H1 (cell line): ENCODE measurements at regions not wholly inside any gene's neighbourhood (a gene's known extent, or its start where the extent isn't known, plus 50 kb on each side); places are given as distances from the start of the nearest gene placed in this dataset.

Experiments
- CTCF ChIA-PET: fragments of 300-600 bp; sonication (Branson Sonifier 250); formaldehyde crosslinking; loops from one replicate; lab custom pipeline; 2021; ENCODE audit not compliant: partially characterized antibody; lab: Charles Lee
- POLR2A ChIA-PET: fragments of 300-600 bp; sonication (Branson Sonifier 250); formaldehyde crosslinking; loops from one replicate; lab custom pipeline; 2021; ENCODE audit warnings: inconsistent platforms; ENCODE audit not compliant: partially characterized antibody; lab: Charles Lee
- DNase-seq, 2 experiments: peaks; one replicate each; pipeline versions ENCODE4 v3.0.0 to v3.0.0-alpha.2; 2010 to 2022; ENCODE audit warnings: low spot score in 2 of 2, low read depth in 1 of 2, mixed read lengths in 1 of 2
- FAIRE-seq: peaks from 2 replicates; lab custom pipeline; 2011; peaks lifted over from hg19 to GRCh38; lab: Jason Lieb, UNC
- H2AFZ ChIP-seq: 2 replicates; pipeline ENCODE4 v1.8.1; 2012; ENCODE audit warnings: low read length, inconsistent platforms
- H2AK5ac ChIP-seq: 2 replicates; pipeline ENCODE4 v1.6.1; 2013; ENCODE audit warnings: low read depth, low read length
- H2BK120ac ChIP-seq: replicated peaks from 2 replicates; pipeline ENCODE3; 2013; ENCODE audit warnings: low read depth, low read length, inconsistent platforms
- H2BK12ac ChIP-seq: 2 replicates; pipeline ENCODE4 v1.6.1; 2013; ENCODE audit warnings: low read depth, low read length
- H2BK15ac ChIP-seq: 2 replicates; pipeline ENCODE4 v1.6.1; 2013; ENCODE audit warnings: low read length
- H2BK20ac ChIP-seq: 2 replicates; pipeline ENCODE4 v1.6.1; 2013; ENCODE audit warnings: low read length
- H2BK5ac ChIP-seq: 2 replicates; pipeline ENCODE4 v1.6.1; 2013; ENCODE audit warnings: low read depth, low read length
- H3K14ac ChIP-seq: 2 replicates; pipeline ENCODE4 v1.6.1; 2013; ENCODE audit warnings: inconsistent platforms; ENCODE audit not compliant: insufficient read length
- H3K18ac ChIP-seq: 2 replicates; pipeline ENCODE4 v1.6.1; 2013; ENCODE audit warnings: low read length; ENCODE audit errors: extremely low read depth
- H3K23ac ChIP-seq: 2 replicates; pipeline ENCODE4 v1.6.1; 2013; ENCODE audit warnings: inconsistent platforms; ENCODE audit not compliant: insufficient read length
- H3K23me2 ChIP-seq: 2 replicates; pipeline ENCODE4 v1.6.1; 2013; ENCODE audit warnings: low read depth, low read length
- H3K27ac ChIP-seq: 2 replicates; pipeline ENCODE4 v1.6.1; 2011; ENCODE audit warnings: low read depth, low read length, inconsistent platforms
- H3K27me3 ChIP-seq, 4 experiments: replicated peaks in 1 of 4; 1 replicate in 1 of 4; 2 replicates in 3 of 4; pipeline versions ENCODE4 v1.6.1 to v1.8.1; 2011 to 2013; ENCODE audit warnings: low read length in 3 of 4, mild to moderate bottlenecking in 3 of 4, inconsistent platforms in 2 of 4, mixed read lengths in 2 of 4, moderate library complexity in 1 of 4; ENCODE audit not compliant: control insufficient read depth in 3 of 4, insufficient read depth in 3 of 4; ENCODE audit errors: extremely low read depth in 1 of 4
- H3K36me3 ChIP-seq, 4 experiments: 2 replicates each; pipeline versions ENCODE4 v1.6.1 to v1.8.1; 2011 to 2013; ENCODE audit warnings: mild to moderate bottlenecking in 4 of 4, low read length in 3 of 4, moderate library complexity in 2 of 4, control low read depth in 1 of 4, inconsistent platforms in 1 of 4; ENCODE audit not compliant: insufficient read depth in 4 of 4, control insufficient read depth in 2 of 4
- H3K4ac ChIP-seq: replicated peaks from 2 replicates; pipeline ENCODE3; 2013; ENCODE audit warnings: low read length, low read depth, mixed read lengths, inconsistent platforms; ENCODE audit not compliant: insufficient read length
- H3K4me1 ChIP-seq, 4 experiments: replicated peaks in 1 of 4; 1 replicate in 1 of 4; 2 replicates in 3 of 4; pipeline versions ENCODE4 v1.6.1 to v1.8.1; 2011 to 2013; ENCODE audit warnings: low read length in 3 of 4, inconsistent platforms in 2 of 4, mixed read lengths in 1 of 4; ENCODE audit not compliant: insufficient read depth in 4 of 4, control insufficient read depth in 3 of 4
- H3K4me2 ChIP-seq, 2 experiments: 2 replicates each; pipeline versions ENCODE4 v1.6.1 to v1.8.1; 2011 to 2013; ENCODE audit warnings: low read depth in 2 of 2, low read length in 2 of 2, control low read depth in 1 of 2, inconsistent platforms in 1 of 2, mild to moderate bottlenecking in 1 of 2; ENCODE audit not compliant: insufficient read depth in 1 of 2
- H3K4me3 ChIP-seq, 4 experiments: fragments of 200-600, 300-600 bp in 1 of 4; sonication (generic), shearing (Covaris generic), sonication (Bioruptor Twin) in 1 of 4; 2 replicates each; pipeline versions ENCODE4 v1.5.1 to v1.8.1; 2011 to 2016; ENCODE audit warnings: low read length in 4 of 4, low read depth in 3 of 4, control low read depth in 2 of 4, inconsistent platforms in 2 of 4, mild to moderate bottlenecking in 2 of 4, mixed read lengths in 1 of 4, moderate library complexity in 1 of 4; ENCODE audit not compliant: insufficient read depth in 2 of 4; ENCODE audit errors: extremely low read depth in 1 of 4
- H3K56ac ChIP-seq: replicated peaks from 2 replicates; pipeline ENCODE3; 2013; ENCODE audit warnings: low read depth, mild to moderate bottlenecking, mixed read lengths, low read length, inconsistent platforms; ENCODE audit not compliant: insufficient read length
- H3K79me1 ChIP-seq: 2 replicates; pipeline ENCODE4 v1.6.1; 2013; ENCODE audit warnings: low read depth, low read length, control low read depth
- H3K79me2 ChIP-seq, 2 experiments: 2 replicates each; pipeline versions ENCODE4 v1.6.1 to v1.8.1; 2012 to 2013; ENCODE audit warnings: low read length in 2 of 2, mild to moderate bottlenecking in 2 of 2, inconsistent platforms in 1 of 2; ENCODE audit not compliant: insufficient read depth in 2 of 2, control insufficient read depth in 1 of 2
- H3K9ac ChIP-seq, 4 experiments: replicated peaks in 1 of 4; 1 replicate in 1 of 4; 2 replicates in 3 of 4; pipeline versions ENCODE4 v1.6.1 to v1.8.1; 2011 to 2013; ENCODE audit warnings: low read depth in 3 of 4, low read length in 3 of 4, control low read depth in 2 of 4, mild to moderate bottlenecking in 2 of 4, moderate library complexity in 2 of 4, inconsistent platforms in 1 of 4; ENCODE audit errors: extremely low read depth in 1 of 4
- H3K9me3 ChIP-seq, 2 experiments: 2 replicates each; pipeline versions ENCODE4 v1.6.1 to v1.8.1; 2012 to 2013; ENCODE audit warnings: mild to moderate bottlenecking in 2 of 2, moderate library complexity in 2 of 2, control low read depth in 1 of 2, inconsistent platforms in 1 of 2, low read depth in 1 of 2, low read length in 1 of 2, mixed read lengths in 1 of 2; ENCODE audit not compliant: insufficient read depth in 2 of 2
- H4K20me1 ChIP-seq, 2 experiments: replicated peaks in 1 of 2; 2 replicates each; pipeline versions ENCODE3 to v1.8.1; 2011 to 2013; ENCODE audit warnings: inconsistent platforms in 2 of 2, low read length in 2 of 2, mild to moderate bottlenecking in 1 of 2; ENCODE audit not compliant: insufficient read depth in 2 of 2, control insufficient read depth in 1 of 2
- H4K5ac ChIP-seq: 2 replicates; pipeline ENCODE4 v1.6.1; 2013; ENCODE audit warnings: low read length, low read depth, mixed read lengths, inconsistent platforms; ENCODE audit not compliant: insufficient read length
- H4K8ac ChIP-seq: 2 replicates; pipeline ENCODE4 v1.8.0; 2013; ENCODE audit warnings: mild to moderate bottlenecking, moderate library complexity, low read length, inconsistent platforms; ENCODE audit not compliant: insufficient read depth; ENCODE audit errors: extremely low read depth
- H4K91ac ChIP-seq: replicated peaks from 2 replicates; pipeline ENCODE3; 2013; ENCODE audit warnings: low read length, mixed read lengths, inconsistent platforms; ENCODE audit not compliant: insufficient read length
- NRF1 ChIP-seq: IDR thresholded peaks from 2 replicates; pipeline ENCODE4 v1.6.1; 2011; ENCODE audit warnings: mild to moderate bottlenecking, low read depth, low read length, improper control_type of control experiment
- WGBS, 2 experiments: shearing (Covaris generic) in 1 of 2; methylation state at CpG; one replicate each; pipeline versions ENCODE4 v1.1.6 to v1.1.7; 2013 to 2015; ENCODE audit warnings: low lambda C conversion rate in 2 of 2, mixed read lengths in 2 of 2, inconsistent platforms in 1 of 2, low coverage in 1 of 2, missing lambda C conversion rate in 1 of 2; ENCODE audit not compliant: insufficient replicate concordance in 2 of 2, insufficient coverage in 1 of 2, insufficient read length in 1 of 2; ENCODE audit errors: extremely low coverage in 1 of 2, missing lambda C conversion rate in 1 of 2; 5-methylcytosine and 5-hydroxymethylcytosine counted together

- no peak overlapping the region for H4K5ac ChIP-seq
These were observed 63.5 kb upstream of the ZMIZ1 start for GRCh38 chr10:79005126-79005810.

More at GRCh38 chr10:79005126-79005810, 63.5 kb upstream of the ZMIZ1 start:
- no peak overlapping the region for H2BK20ac ChIP-seq
- H3K18ac ChIP-seq: no peak overlapping the region
- no peaks in the 10 kb centered on the region for H3K79me2 ChIP-seq
- no peaks in the 10 kb centered on the region for H3K9me3 ChIP-seq
- H4K20me1 ChIP-seq: no peaks in the 10 kb centered on the region
- no peak overlapping the region for H2BK15ac ChIP-seq
- H2BK120ac ChIP-seq: no peak overlapping the region
- no peak overlapping the region for H4K8ac ChIP-seq
- H3K14ac ChIP-seq: no peak overlapping the region
- no peaks in the 10 kb centered on the region for H3K36me3 ChIP-seq
- H2AFZ ChIP-seq: no peak overlapping the region
- H3K23ac ChIP-seq: no peak overlapping the region
- H3K4ac ChIP-seq: no peak overlapping the region
- no peak overlapping the region for H2AK5ac ChIP-seq
- no peak overlapping the region for H4K91ac ChIP-seq
- no peaks in the 10 kb centered on the region; a peak in 1 of 7 replicates for H3K27me3 ChIP-seq
- DNase-seq: no peak
- ChIA-PET POLR2A (no interaction called here), CTCF (interaction anchor here (0.7 to 1.4 kb wide), 5 partner anchors 17 to 41 kb away, joined by 3 to 4 read pairs (median 3); no protein-coding TSS in a partner anchor)
- FAIRE-seq: no peak
- H3K4me1 ChIP-seq: peaks cover 0 to 2% (median 0%) of the 10 kb centered on the region in 4 experiments; a peak in 1 of 7 replicates
- no peaks in the 10 kb centered on the region for H3K79me1 ChIP-seq
- 81% methylated on average over 11 of the region's 11 CpGs; no CpG with 5 or more reads in 1 of the 2 experiments for WGBS, 2 experiments
- H3K23me2 ChIP-seq: no peaks in the 10 kb centered on the region
- H3K27ac ChIP-seq: no peak overlapping the region
- H3K56ac ChIP-seq: no peak overlapping the region
- H3K4me2 ChIP-seq: no peak overlapping the region
- no peak for TF ChIP-seq NRF1
- no peak overlapping the region for H3K9ac ChIP-seq
- no peak overlapping the region for H2BK12ac ChIP-seq
- H2BK5ac ChIP-seq: no peak overlapping the region
- H3K4me3 ChIP-seq: no peak overlapping the region
